HepG2 (cell line): ENCODE measurements at regions not wholly inside any gene's neighbourhood (a gene's known extent, or its start where the extent isn't known, plus 50 kb on each side); places are given as distances from the start of the nearest gene placed in this dataset.

Experiments used
- ELF4 ChIP-seq: sonication (generic); formaldehyde crosslinking; IDR thresholded peaks from 2 replicates; pipeline ENCODE4 v1.5.0; 2020; ENCODE audit warnings: missing genetic modification reagents, mild to moderate bottlenecking, moderate library complexity, borderline replicate concordance
- FOSL1 ChIP-seq: sonication (generic); formaldehyde crosslinking; IDR thresholded peaks from 2 replicates; pipeline ENCODE4 v1.9.0; 2021; ENCODE audit warnings: missing genetic modification reagents, borderline replicate concordance
- GABPA ChIP-seq, 2 experiments: IDR thresholded peaks; 2 replicates each; pipeline ENCODE4 v1.6.1; 2011 to 2016; ENCODE audit warnings: low read depth in 2 of 2, low read length in 1 of 2, missing biosample characterization in 1 of 2, missing genetic modification characterization in 1 of 2
- MLLT10 ChIP-seq: sonication (generic); formaldehyde crosslinking; IDR thresholded peaks from 2 replicates; pipeline ENCODE4 v1.4.0; 2020; ENCODE audit warnings: missing genetic modification reagents
- NFRKB ChIP-seq: fragments of 450-650 bp; IDR thresholded peaks from 2 replicates; pipeline ENCODE4 v1.6.1; 2017
- PPARG ChIP-seq: conservative IDR thresholded peaks from 2 replicates; pipeline ENCODE4 v1.6.1; 2016; ENCODE audit warnings: missing biosample characterization, missing genetic modification reagents
- RCOR2 ChIP-seq: IDR thresholded peaks from 2 replicates; pipeline ENCODE4 v1.6.1; 2016; ENCODE audit warnings: missing biosample characterization, missing genetic modification reagents
- SALL2 ChIP-seq: sonication (generic); formaldehyde crosslinking; IDR thresholded peaks from 2 replicates; pipeline ENCODE4 v1.8.1; 2023; ENCODE audit warnings: mild to moderate bottlenecking, missing genetic modification reagents, inconsistent platforms
- SKI ChIP-seq: fragments of 450-650 bp; IDR thresholded peaks from one replicate; pipeline ENCODE4 v1.6.1; 2018; ENCODE audit warnings: mild to moderate bottlenecking; ENCODE audit not compliant: partially characterized antibody
- SOX13 ChIP-seq, 3 experiments: fragments of 450-650 bp in 1 of 3; sonication (generic) in 1 of 3; formaldehyde crosslinking in 1 of 3; IDR thresholded peaks in 2 of 3; conservative IDR thresholded peaks in 1 of 3; 2 replicates each; pipeline versions ENCODE4 v1.5.0 to v1.6.1; 2016 to 2020; ENCODE audit warnings: antibody characterized with exemption in 1 of 3, mild to moderate bottlenecking in 1 of 3, missing compliant biosample characterization in 1 of 3, missing genetic modification reagents in 1 of 3, moderate library complexity in 1 of 3
- STAT5B ChIP-seq: sonication (generic); formaldehyde crosslinking; IDR thresholded peaks from 2 replicates; pipeline ENCODE4 v1.4.0; 2020; ENCODE audit warnings: missing genetic modification reagents
- ZFP36 ChIP-seq: fragments of 150-350 bp; IDR thresholded peaks from 2 replicates; pipeline ENCODE4 v1.6.1; 2018; ENCODE audit warnings: borderline replicate concordance, low read length, low read depth; ENCODE audit not compliant: partially characterized antibody
- ZFP82 ChIP-seq: sonication (generic); formaldehyde crosslinking; IDR thresholded peaks from 2 replicates; pipeline ENCODE4 v1.5.1; 2020; ENCODE audit warnings: mild to moderate bottlenecking, missing genetic modification reagents, borderline replicate concordance
- ZNF17 ChIP-seq: sonication (generic); formaldehyde crosslinking; IDR thresholded peaks from 2 replicates; pipeline ENCODE4 v1.5.0; 2020; ENCODE audit warnings: mild to moderate bottlenecking, missing genetic modification reagents
- ZNF317 ChIP-seq: sonication (generic); formaldehyde crosslinking; IDR thresholded peaks from 2 replicates; pipeline ENCODE4 v1.5.0; 2020; ENCODE audit warnings: mild to moderate bottlenecking, missing genetic modification reagents
- ZNF337 ChIP-seq: sonication (generic); formaldehyde crosslinking; IDR thresholded peaks from 2 replicates; pipeline ENCODE4 v1.5.1; 2020; ENCODE audit warnings: missing genetic modification reagents, low read depth, mild to moderate bottlenecking, borderline replicate concordance
- ZNF44 ChIP-seq: sonication (generic); formaldehyde crosslinking; IDR thresholded peaks from 2 replicates; pipeline ENCODE4 v1.5.1; 2020; ENCODE audit warnings: mild to moderate bottlenecking, missing genetic modification reagents
- ZNF468 ChIP-seq: sonication (generic); formaldehyde crosslinking; IDR thresholded peaks from 2 replicates; pipeline ENCODE4 v1.8.0; 2022; ENCODE audit warnings: mild to moderate bottlenecking, moderate library complexity, missing genetic modification reagents
- ZSCAN29 ChIP-seq: sonication (generic); formaldehyde crosslinking; conservative IDR thresholded peaks from 2 replicates; pipeline ENCODE4 v1.4.0; 2020; ENCODE audit warnings: mild to moderate bottlenecking, missing genetic modification reagents
- TF ChIP-seq, protein P1 (sequence below): sonication (generic); formaldehyde crosslinking; IDR thresholded peaks from 2 replicates; pipeline ENCODE4 v1.5.1; 2020; ENCODE audit warnings: missing genetic modification reagents, mild to moderate bottlenecking, borderline replicate concordance
- TF ChIP-seq, protein P2 (sequence below): IDR thresholded peaks from 2 replicates; pipeline ENCODE4 v1.6.1; 2016
- TF ChIP-seq, protein P3 (sequence below): fragments of 450-650 bp; IDR thresholded peaks from 2 replicates; pipeline ENCODE4 v1.6.1; 2017; ENCODE audit warnings: mild to moderate bottlenecking
- TF ChIP-seq, protein P4 (sequence below): sonication (generic); formaldehyde crosslinking; IDR thresholded peaks from 2 replicates; pipeline ENCODE4 v1.4.0; 2020; ENCODE audit warnings: mild to moderate bottlenecking, low read depth, missing genetic modification reagents
- TF ChIP-seq, protein P5 (sequence below): IDR thresholded peaks from 2 replicates; pipeline ENCODE4 v1.6.1; 2016; ENCODE audit warnings: low read depth

DNA sequence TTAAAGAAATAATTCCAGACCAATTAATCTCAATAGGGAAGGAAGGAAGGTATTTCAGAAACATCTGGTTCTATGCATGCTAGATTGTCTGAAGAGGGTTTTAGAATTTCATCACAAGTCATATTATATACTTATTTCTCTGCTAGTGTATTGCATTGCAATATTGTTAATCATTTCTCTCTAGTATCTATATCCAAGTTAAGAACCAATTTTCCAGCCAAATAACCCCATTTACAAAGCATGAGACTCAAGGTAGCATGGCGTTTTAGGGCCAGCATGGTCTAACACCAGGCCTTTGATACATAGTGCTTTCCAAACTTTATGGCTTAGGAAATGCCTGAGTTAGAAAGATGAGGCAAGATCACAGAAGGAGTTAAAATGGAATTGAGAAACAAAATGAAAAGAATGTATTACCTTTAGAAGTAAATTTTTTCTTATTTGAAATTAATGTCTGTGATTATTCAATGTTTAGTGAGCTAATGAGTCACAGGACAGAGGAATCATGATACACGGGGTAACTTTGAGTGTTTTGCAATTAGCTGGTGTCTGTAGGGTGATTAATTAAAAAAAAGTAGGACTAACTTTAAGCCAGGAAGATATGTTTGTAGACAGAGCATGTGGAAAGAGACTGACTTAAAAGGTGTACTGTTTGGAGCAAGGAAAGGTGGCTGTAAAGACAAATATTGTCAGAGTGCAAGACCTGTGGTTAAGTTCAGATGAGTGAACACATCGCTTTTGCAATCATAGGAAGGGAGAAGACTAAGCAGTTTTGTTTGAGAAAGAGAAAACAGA is 1006.2 kb upstream of the CITED2 start (continued):
- TF ChIP-seq STAT5B (no peak), SKI (no peak), RCOR2 (peak; percentile 78), ZFP36 (no peak), FOSL1 (CRISPR knock-in tag) (peak; percentile 37; the same call in 1 of the 2 replicates), NFRKB (no peak), ZNF44 (CRISPR knock-in tag) (no peak), ZSCAN29 (no peak), ZNF468 (CRISPR knock-in tag) (no peak), SALL2 (CRISPR knock-in tag) (no peak), ZFP82 (CRISPR knock-in tag) (no peak), ZNF17 (CRISPR knock-in tag) (no peak), SOX13 (IDR thresholded peaks at IDR 0.05) (peak; percentile 54; the same call in 1 of the 2 replicates), SOX13 (CRISPR knock-in tag; conservative IDR thresholded peaks at IDR 0.05 in 1 of 2, IDR thresholded peaks at IDR 0.05 in 1 of 2) (peak in 1 of 2 experiments; percentile 92; a peak in 2 of 4 replicates), GABPA (IDR thresholded peaks at IDR 0.05; ENCODE audit: low read depth, low read length) (no peak), GABPA (CRISPR knock-in tag; IDR thresholded peaks at IDR 0.05; ENCODE audit: low read depth) (no peak), PPARG (CRISPR knock-in tag) (peak; percentile 58; the same call in 1 of the 2 replicates), MLLT10 (no peak), ELF4 (no peak), ZNF337 (CRISPR knock-in tag) (no peak), ZNF317 (CRISPR knock-in tag) (no peak)
- TF ChIP-seq, protein P1, sequence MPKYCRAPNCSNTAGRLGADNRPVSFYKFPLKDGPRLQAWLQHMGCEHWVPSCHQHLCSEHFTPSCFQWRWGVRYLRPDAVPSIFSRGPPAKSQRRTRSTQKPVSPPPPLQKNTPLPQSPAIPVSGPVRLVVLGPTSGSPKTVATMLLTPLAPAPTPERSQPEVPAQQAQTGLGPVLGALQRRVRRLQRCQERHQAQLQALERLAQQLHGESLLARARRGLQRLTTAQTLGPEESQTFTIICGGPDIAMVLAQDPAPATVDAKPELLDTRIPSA (CRISPR knock-in tag): no peak
- TF ChIP-seq, protein P2, sequence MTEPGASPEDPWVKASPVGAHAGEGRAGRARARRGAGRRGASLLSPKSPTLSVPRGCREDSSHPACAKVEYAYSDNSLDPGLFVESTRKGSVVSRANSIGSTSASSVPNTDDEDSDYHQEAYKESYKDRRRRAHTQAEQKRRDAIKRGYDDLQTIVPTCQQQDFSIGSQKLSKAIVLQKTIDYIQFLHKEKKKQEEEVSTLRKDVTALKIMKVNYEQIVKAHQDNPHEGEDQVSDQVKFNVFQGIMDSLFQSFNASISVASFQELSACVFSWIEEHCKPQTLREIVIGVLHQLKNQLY (CRISPR knock-in tag): peak; percentile 85
- TF ChIP-seq, protein P3, sequence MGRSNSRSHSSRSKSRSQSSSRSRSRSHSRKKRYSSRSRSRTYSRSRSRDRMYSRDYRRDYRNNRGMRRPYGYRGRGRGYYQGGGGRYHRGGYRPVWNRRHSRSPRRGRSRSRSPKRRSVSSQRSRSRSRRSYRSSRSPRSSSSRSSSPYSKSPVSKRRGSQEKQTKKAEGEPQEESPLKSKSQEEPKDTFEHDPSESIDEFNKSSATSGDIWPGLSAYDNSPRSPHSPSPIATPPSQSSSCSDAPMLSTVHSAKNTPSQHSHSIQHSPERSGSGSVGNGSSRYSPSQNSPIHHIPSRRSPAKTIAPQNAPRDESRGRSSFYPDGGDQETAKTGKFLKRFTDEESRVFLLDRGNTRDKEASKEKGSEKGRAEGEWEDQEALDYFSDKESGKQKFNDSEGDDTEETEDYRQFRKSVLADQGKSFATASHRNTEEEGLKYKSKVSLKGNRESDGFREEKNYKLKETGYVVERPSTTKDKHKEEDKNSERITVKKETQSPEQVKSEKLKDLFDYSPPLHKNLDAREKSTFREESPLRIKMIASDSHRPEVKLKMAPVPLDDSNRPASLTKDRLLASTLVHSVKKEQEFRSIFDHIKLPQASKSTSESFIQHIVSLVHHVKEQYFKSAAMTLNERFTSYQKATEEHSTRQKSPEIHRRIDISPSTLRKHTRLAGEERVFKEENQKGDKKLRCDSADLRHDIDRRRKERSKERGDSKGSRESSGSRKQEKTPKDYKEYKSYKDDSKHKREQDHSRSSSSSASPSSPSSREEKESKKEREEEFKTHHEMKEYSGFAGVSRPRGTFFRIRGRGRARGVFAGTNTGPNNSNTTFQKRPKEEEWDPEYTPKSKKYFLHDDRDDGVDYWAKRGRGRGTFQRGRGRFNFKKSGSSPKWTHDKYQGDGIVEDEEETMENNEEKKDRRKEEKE: no peak
- TF ChIP-seq, protein P4, sequence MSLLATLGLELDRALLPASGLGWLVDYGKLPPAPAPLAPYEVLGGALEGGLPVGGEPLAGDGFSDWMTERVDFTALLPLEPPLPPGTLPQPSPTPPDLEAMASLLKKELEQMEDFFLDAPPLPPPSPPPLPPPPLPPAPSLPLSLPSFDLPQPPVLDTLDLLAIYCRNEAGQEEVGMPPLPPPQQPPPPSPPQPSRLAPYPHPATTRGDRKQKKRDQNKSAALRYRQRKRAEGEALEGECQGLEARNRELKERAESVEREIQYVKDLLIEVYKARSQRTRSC (CRISPR knock-in tag): no peak
- TF ChIP-seq, protein P5, sequence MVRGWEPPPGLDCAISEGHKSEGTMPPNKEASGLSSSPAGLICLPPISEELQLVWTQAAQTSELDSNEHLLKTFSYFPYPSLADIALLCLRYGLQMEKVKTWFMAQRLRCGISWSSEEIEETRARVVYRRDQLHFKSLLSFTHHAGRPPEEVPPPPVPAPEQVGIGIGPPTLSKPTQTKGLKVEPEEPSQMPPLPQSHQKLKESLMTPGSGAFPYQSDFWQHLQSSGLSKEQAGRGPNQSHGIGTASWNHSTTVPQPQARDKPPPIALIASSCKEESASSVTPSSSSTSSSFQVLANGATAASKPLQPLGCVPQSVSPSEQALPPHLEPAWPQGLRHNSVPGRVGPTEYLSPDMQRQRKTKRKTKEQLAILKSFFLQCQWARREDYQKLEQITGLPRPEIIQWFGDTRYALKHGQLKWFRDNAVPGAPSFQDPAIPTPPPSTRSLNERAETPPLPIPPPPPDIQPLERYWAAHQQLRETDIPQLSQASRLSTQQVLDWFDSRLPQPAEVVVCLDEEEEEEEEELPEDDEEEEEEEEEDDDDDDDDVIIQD (CRISPR knock-in tag): peak; percentile 97; the same call in 1 of the 2 replicates
